H9 (cell line): ENCODE measurements at regions not wholly inside any gene's neighbourhood (a gene's known extent, or its start where the extent isn't known, plus 50 kb on each side); places are given as distances from the start of the nearest gene placed in this dataset.

ENCODE experiments used
- DNase-seq: peaks from one replicate; pipeline ENCODE4 v3.0.0-alpha.2; 2017
- H2AFZ ChIP-seq: one replicate; pipeline ENCODE4 v1.6.1; 2013; ENCODE audit warnings: mild to moderate bottlenecking, low read length, control low read depth, moderate library complexity
- H2AK5ac ChIP-seq: 2 replicates; pipeline ENCODE4 v1.6.1; 2013; ENCODE audit warnings: low read length, control low read depth, mixed read lengths; ENCODE audit not compliant: insufficient read length
- H2BK120ac ChIP-seq: one replicate; pipeline ENCODE4 v1.6.1; 2013; ENCODE audit warnings: low read depth, mild to moderate bottlenecking, low read length, control low read depth, inconsistent platforms; ENCODE audit not compliant: poor library complexity, severe bottlenecking
- H2BK12ac ChIP-seq: 2 replicates; pipeline ENCODE4 v1.6.1; 2013; ENCODE audit warnings: low read length, control low read depth, mixed read lengths, low read depth; ENCODE audit not compliant: insufficient read length
- H2BK15ac ChIP-seq: 2 replicates; pipeline ENCODE4 v1.6.1; 2013; ENCODE audit warnings: low read depth, low read length, control low read depth
- H2BK20ac ChIP-seq: one replicate; pipeline ENCODE4 v1.6.1; 2013; ENCODE audit warnings: low read depth, mild to moderate bottlenecking, low read length, control low read depth, inconsistent platforms; ENCODE audit not compliant: poor library complexity, severe bottlenecking
- H2BK5ac ChIP-seq: 2 replicates; pipeline ENCODE4 v1.6.1; 2013; ENCODE audit warnings: low read length, control low read depth, mixed read lengths; ENCODE audit not compliant: insufficient read length
- H3K14ac ChIP-seq: 2 replicates; pipeline ENCODE4 v1.6.1; 2013; ENCODE audit warnings: low read length, control low read depth; ENCODE audit not compliant: insufficient read depth
- H3K18ac ChIP-seq: 2 replicates; pipeline ENCODE4 v1.6.1; 2013; ENCODE audit warnings: low read depth, mild to moderate bottlenecking, mixed read lengths, low read length, control low read depth; ENCODE audit not compliant: insufficient read length
- H3K23ac ChIP-seq: 2 replicates; pipeline ENCODE4 v1.6.1; 2013; ENCODE audit warnings: low read length, control low read depth, mixed read lengths, low read depth; ENCODE audit not compliant: insufficient read length
- H3K23me2 ChIP-seq: 2 replicates; pipeline ENCODE4 v1.6.1; 2013; ENCODE audit warnings: low read depth, mild to moderate bottlenecking, mixed read lengths, low read length, control low read depth; ENCODE audit not compliant: insufficient read length, poor library complexity, severe bottlenecking
- H3K27ac ChIP-seq: 2 replicates; pipeline ENCODE4 v1.5.1; 2013; ENCODE audit warnings: low read length, control low read depth, mixed read lengths, low read depth; ENCODE audit not compliant: insufficient read length
- H3K27me3 ChIP-seq: 2 replicates; pipeline ENCODE4 v1.6.1; 2013; ENCODE audit warnings: low read length, control low read depth, inconsistent platforms; ENCODE audit not compliant: insufficient read depth
- H3K4ac ChIP-seq: 2 replicates; pipeline ENCODE4 v1.6.1; 2013; ENCODE audit warnings: low read depth, mild to moderate bottlenecking, control low read depth, inconsistent platforms, low read length, moderate library complexity
- H3K4me1 ChIP-seq: 2 replicates; pipeline ENCODE4 v1.6.1; 2013; ENCODE audit warnings: low read length, control low read depth, inconsistent platforms; ENCODE audit not compliant: insufficient read depth
- H3K4me2 ChIP-seq: 2 replicates; pipeline ENCODE4 v1.6.1; 2013; ENCODE audit warnings: low read length, control low read depth, mixed read lengths; ENCODE audit not compliant: insufficient read length, insufficient read depth
- H3K56ac ChIP-seq: 2 replicates; pipeline ENCODE4 v1.6.1; 2013; ENCODE audit warnings: low read depth, mild to moderate bottlenecking, mixed read lengths, low read length, control low read depth; ENCODE audit not compliant: insufficient read length
- H3K79me1 ChIP-seq: 2 replicates; pipeline ENCODE4 v1.6.1; 2013; ENCODE audit warnings: low read depth, mild to moderate bottlenecking, moderate library complexity, low read length, control low read depth, inconsistent platforms; ENCODE audit not compliant: insufficient read depth, poor library complexity, severe bottlenecking
- H3K79me2 ChIP-seq: 2 replicates; pipeline ENCODE4 v1.6.1; 2013; ENCODE audit warnings: low read length, control low read depth, inconsistent platforms; ENCODE audit not compliant: insufficient read depth
- H3K9ac ChIP-seq: 2 replicates; pipeline ENCODE4 v1.6.1; 2013; ENCODE audit warnings: low read length, control low read depth, mixed read lengths; ENCODE audit not compliant: insufficient read length; ENCODE audit errors: extremely low read depth
- H3K9me3 ChIP-seq: one replicate; pipeline ENCODE4 v1.6.1; 2013; ENCODE audit warnings: low read depth, low read length, inconsistent platforms; ENCODE audit not compliant: control insufficient read depth
- H3T11ph ChIP-seq: one replicate; pipeline ENCODE4 v1.6.1; 2013; ENCODE audit warnings: mild to moderate bottlenecking, low read length, control low read depth, inconsistent platforms
- H4K20me1 ChIP-seq: one replicate; pipeline ENCODE4 v1.6.1; 2013; ENCODE audit not compliant: control insufficient read depth, insufficient read length, insufficient read depth
- H4K5ac ChIP-seq: 2 replicates; pipeline ENCODE4 v1.6.1; 2013; ENCODE audit warnings: low read depth, mild to moderate bottlenecking, mixed read lengths, low read length, control low read depth; ENCODE audit not compliant: insufficient read length
- H4K8ac ChIP-seq: replicated peaks from 2 replicates; pipeline ENCODE4 v1.6.1; 2013; ENCODE audit warnings: low read length, control low read depth, mixed read lengths, low read depth; ENCODE audit not compliant: insufficient read length
- H4K91ac ChIP-seq: 2 replicates; pipeline ENCODE4 v1.6.1; 2013; ENCODE audit warnings: low read depth, mild to moderate bottlenecking, moderate library complexity, mixed read lengths, low read length, control low read depth; ENCODE audit not compliant: insufficient read length
- H3K27ac Mint-ChIP-seq, 3 experiments: 2 replicates in 2 of 3; 3 replicates in 1 of 3; pipeline ENCODE4 v1.8.0; 2020 to 2021; ENCODE audit warnings: mixed read lengths in 3 of 3, mild to moderate bottlenecking in 1 of 3, moderate library complexity in 1 of 3
- H3K27me3 Mint-ChIP-seq: 2 replicates; pipeline ENCODE4 v1.8.0; 2021; ENCODE audit warnings: low read depth, mild to moderate bottlenecking, moderate library complexity, mixed read lengths
- H3K36me3 Mint-ChIP-seq, 3 experiments: 2 replicates in 2 of 3; 3 replicates in 1 of 3; pipeline ENCODE4 v1.8.0; 2020 to 2021; ENCODE audit warnings: low read depth in 3 of 3, mixed read lengths in 3 of 3; ENCODE audit not compliant: insufficient read depth in 1 of 3
- H3K4me1 Mint-ChIP-seq, 2 experiments: 2 replicates each; pipeline ENCODE4 v1.8.0; 2020; ENCODE audit warnings: mixed read lengths in 2 of 2
- H3K4me3 Mint-ChIP-seq, 2 experiments: 2 replicates in 1 of 2; 3 replicates in 1 of 2; pipeline ENCODE4 v1.8.0; 2020 to 2021; ENCODE audit warnings: mild to moderate bottlenecking in 2 of 2, mixed read lengths in 2 of 2, moderate library complexity in 1 of 2
- H3K9me3 Mint-ChIP-seq, 2 experiments: 2 replicates in 1 of 2; 3 replicates in 1 of 2; pipeline ENCODE4 v1.8.0; 2020; ENCODE audit warnings: mild to moderate bottlenecking in 2 of 2, mixed read lengths in 2 of 2, moderate library complexity in 1 of 2
- CTCF ChIP-seq: fragments of 200-600 bp; sonication (generic); conservative IDR thresholded peaks from 3 replicates; pipeline ENCODE4 v1.8.0; 2021; ENCODE audit warnings: antibody characterized with exemption, mild to moderate bottlenecking
- WGBS: extraction: QIAGEN DNeasy Blood & Tissue Kit; methylation state at CpG from one replicate; pipeline ENCODE4 v1.1.7; 2013; ENCODE audit warnings: missing lambda C conversion rate, low lambda C conversion rate, mixed read lengths; ENCODE audit not compliant: insufficient read length; ENCODE audit errors: extremely low coverage; 5-methylcytosine and 5-hydroxymethylcytosine counted together

GRCh38 chr14:84527706-84528105 lies 1002.2 kb upstream of the FLRT2 start:
- H3K4me1 Mint-ChIP-seq, result no peaks in the 10 kb centered on the region
- Histone ChIP-seq H2BK15ac (no peak overlapping the region), H3K23ac (no peak overlapping the region), H3K27ac (no peak overlapping the region), H3K23me2 (no peaks in the 10 kb centered on the region), H3K9me3 (no peaks in the 10 kb centered on the region), H2BK12ac (no peak overlapping the region), H3K14ac (no peak overlapping the region), H2AFZ (no peak overlapping the region), H4K20me1 (no peaks in the 10 kb centered on the region), H3K4ac (no peak overlapping the region), H3K18ac (no peak overlapping the region), H2BK120ac (no peak overlapping the region), H3K4me2 (no peak overlapping the region), H4K91ac (no peak overlapping the region), H2AK5ac (no peak overlapping the region), H3K56ac (no peak overlapping the region), H4K5ac (no peak overlapping the region), H3K27me3 (no peaks in the 10 kb centered on the region), H2BK20ac (no peak overlapping the region), H3K4me1 (no peaks in the 10 kb centered on the region), H4K8ac (no peak overlapping the region), H3K79me1 (no peaks in the 10 kb centered on the region), H3K79me2 (no peaks in the 10 kb centered on the region), H3T11ph (no peak overlapping the region), H2BK5ac (no peak overlapping the region), H3K9ac (no peak overlapping the region)
- no peaks in the 10 kb centered on the region for H3K36me3 Mint-ChIP-seq
- H3K9me3 Mint-ChIP-seq, result no peaks in the 10 kb centered on the region
- TF ChIP-seq CTCF, result no peak
- H3K4me3 Mint-ChIP-seq, result no peak overlapping the region
- no peak for DNase-seq
- no CpG with 5 or more reads among the region's 3 CpGs for WGBS
- no peak overlapping the region for H3K27ac Mint-ChIP-seq
- H3K27me3 Mint-ChIP-seq, result no peaks in the 10 kb centered on the region
